HCT116 (cell line): ENCODE measurements at regions not wholly inside any gene's neighbourhood (a gene's known extent, or its start where the extent isn't known, plus 50 kb on each side); places are given as distances from the start of the nearest gene placed in this dataset.

Experiments
- EZH2 ChIP-seq: fragments of 200-600 bp; sonication (generic); IDR thresholded peaks from 2 replicates; pipeline ENCODE4 v1.6.1; 2017; ENCODE audit warnings: antibody characterized with exemption, mixed run types
- SP1 ChIP-seq: IDR thresholded peaks from 2 replicates; pipeline ENCODE4 v1.6.1; 2012; ENCODE audit warnings: low read depth
- ZFX ChIP-seq: fragments of 450-650 bp; IDR thresholded peaks from 2 replicates; pipeline ENCODE4 v1.6.1; 2017
- TF ChIP-seq, protein P1 (sequence below), 3 experiments: fragments of 200-600 bp in 1 of 3; sonication (generic) in 1 of 3; IDR thresholded peaks in 2 of 3; conservative IDR thresholded peaks in 1 of 3; 2 replicates each; pipeline ENCODE4 v1.5.1; 2012 to 2017; ENCODE audit warnings: low read depth in 2 of 3, low read length in 2 of 3, antibody characterized with exemption in 1 of 3, borderline replicate concordance in 1 of 3, control low read depth in 1 of 3, mild to moderate bottlenecking in 1 of 3, mixed read lengths in 1 of 3, mixed run types in 1 of 3, moderate library complexity in 1 of 3; ENCODE audit not compliant: insufficient read depth in 1 of 3

DNA sequence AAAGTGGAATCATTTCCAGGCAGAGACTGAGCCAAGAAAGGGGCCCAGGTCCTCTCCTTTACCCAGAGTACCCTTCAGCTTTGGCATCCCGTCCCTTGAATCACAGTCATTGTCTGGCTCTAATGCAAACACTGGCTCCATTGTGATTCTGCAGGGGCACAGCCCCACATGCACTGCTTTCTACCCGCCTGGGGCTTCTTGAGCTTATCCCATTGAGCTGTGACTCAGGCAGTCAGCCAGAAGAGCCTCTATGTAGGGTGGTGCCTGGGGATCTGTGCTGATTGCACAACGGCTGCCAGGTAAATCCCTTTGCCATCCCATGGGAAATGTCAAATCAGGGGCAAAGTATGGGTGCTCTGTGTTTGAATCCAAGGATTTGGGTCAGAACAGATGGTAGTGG lies 88.9 kb downstream of the RASSF10 start:
- no peak for TF ChIP-seq ZFX
- TF ChIP-seq EZH2 = no peak
- TF ChIP-seq, protein P1, sequence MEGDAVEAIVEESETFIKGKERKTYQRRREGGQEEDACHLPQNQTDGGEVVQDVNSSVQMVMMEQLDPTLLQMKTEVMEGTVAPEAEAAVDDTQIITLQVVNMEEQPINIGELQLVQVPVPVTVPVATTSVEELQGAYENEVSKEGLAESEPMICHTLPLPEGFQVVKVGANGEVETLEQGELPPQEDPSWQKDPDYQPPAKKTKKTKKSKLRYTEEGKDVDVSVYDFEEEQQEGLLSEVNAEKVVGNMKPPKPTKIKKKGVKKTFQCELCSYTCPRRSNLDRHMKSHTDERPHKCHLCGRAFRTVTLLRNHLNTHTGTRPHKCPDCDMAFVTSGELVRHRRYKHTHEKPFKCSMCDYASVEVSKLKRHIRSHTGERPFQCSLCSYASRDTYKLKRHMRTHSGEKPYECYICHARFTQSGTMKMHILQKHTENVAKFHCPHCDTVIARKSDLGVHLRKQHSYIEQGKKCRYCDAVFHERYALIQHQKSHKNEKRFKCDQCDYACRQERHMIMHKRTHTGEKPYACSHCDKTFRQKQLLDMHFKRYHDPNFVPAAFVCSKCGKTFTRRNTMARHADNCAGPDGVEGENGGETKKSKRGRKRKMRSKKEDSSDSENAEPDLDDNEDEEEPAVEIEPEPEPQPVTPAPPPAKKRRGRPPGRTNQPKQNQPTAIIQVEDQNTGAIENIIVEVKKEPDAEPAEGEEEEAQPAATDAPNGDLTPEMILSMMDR (IDR thresholded peaks at IDR 0.05 in 2 of 3, conservative IDR thresholded peaks at IDR 0.05 in 1 of 3; ENCODE audit: borderline replicate concordance in 1 of 3, insufficient read depth in 1 of 3, low read depth in 2 of 3, low read length in 2 of 3) = no peak
- no peak for TF ChIP-seq SP1
